CD14-positive monocyte (primary cell): ENCODE measurements at regions not wholly inside any gene's neighbourhood (a gene's known extent, or its start where the extent isn't known, plus 50 kb on each side); places are given as distances from the start of the nearest gene placed in this dataset.

Experiments used
- DNase-seq, 3 donors: peaks; one replicate each; pipeline ENCODE4 v3.0.0-alpha.2; 2011 to 2022
- H2AFZ ChIP-seq: 2 replicates; pipeline ENCODE4 v1.6.0; 2012; ENCODE audit warnings: mild to moderate bottlenecking, low read depth, low read length, inconsistent platforms; ENCODE audit not compliant: insufficient read depth, poor library complexity, severe bottlenecking
- H3K27ac ChIP-seq, 2 donors: 1 replicate in 1 of 2; 2 replicates in 1 of 2; pipeline ENCODE4 v1.5.1; 2012 to 2013; ENCODE audit warnings: low read length in 2 of 2, control low read depth in 1 of 2, inconsistent platforms in 1 of 2, low read depth in 1 of 2, mild to moderate bottlenecking in 1 of 2
- H3K27me3 ChIP-seq, 2 donors: one replicate each; pipeline versions ENCODE4 v1.6.0 to v1.6.1; 2011 to 2013; ENCODE audit warnings: low read length in 2 of 2; ENCODE audit not compliant: control insufficient read depth in 2 of 2, insufficient read depth in 2 of 2
- H3K36me3 ChIP-seq, 2 donors: replicated peaks in 1 of 2; 1 replicate in 1 of 2; 2 replicates in 1 of 2; pipeline versions ENCODE4 v1.5.1 to v1.6.1; 2012 to 2013; ENCODE audit warnings: low read length in 2 of 2, control low read depth in 1 of 2, inconsistent platforms in 1 of 2, mild to moderate bottlenecking in 1 of 2; ENCODE audit not compliant: insufficient read depth in 2 of 2, control insufficient read depth in 1 of 2
- H3K4me1 ChIP-seq, 2 donors: 1 replicate in 1 of 2; 2 replicates in 1 of 2; pipeline versions ENCODE4 v1.5.1 to v1.6.1; 2012 to 2013; ENCODE audit warnings: low read length in 2 of 2, control low read depth in 1 of 2, inconsistent platforms in 1 of 2, mild to moderate bottlenecking in 1 of 2, moderate library complexity in 1 of 2; ENCODE audit not compliant: insufficient read depth in 2 of 2, control insufficient read depth in 1 of 2
- H3K4me2 ChIP-seq: replicated peaks from 2 replicates; pipeline ENCODE3; 2012; ENCODE audit warnings: low read length, moderate library complexity, mild to moderate bottlenecking; ENCODE audit not compliant: poor library complexity, severe bottlenecking; ENCODE audit errors: extremely low read depth
- H3K4me3 ChIP-seq, 3 experiments: fragments of 200-600 bp in 1 of 3; sonication (generic) in 1 of 3; replicated peaks in 1 of 3; 1 replicate in 2 of 3; 2 replicates in 1 of 3; pipeline ENCODE4 v1.5.1; 2011 to 2013; ENCODE audit warnings: low read length in 3 of 3, mild to moderate bottlenecking in 3 of 3, control low read depth in 2 of 3, low read depth in 2 of 3, inconsistent platforms in 1 of 3, moderate library complexity in 1 of 3
- H3K79me2 ChIP-seq: 2 replicates; pipeline ENCODE4 v1.6.0; 2012; ENCODE audit warnings: mild to moderate bottlenecking, control low read depth, inconsistent platforms, low read length, moderate library complexity; ENCODE audit not compliant: insufficient read depth
- H3K9ac ChIP-seq: 2 replicates; pipeline ENCODE4 v1.6.0; 2017; ENCODE audit warnings: low read length, mild to moderate bottlenecking; ENCODE audit not compliant: insufficient read depth, poor library complexity, severe bottlenecking
- H3K9me3 ChIP-seq, 2 donors: replicated peaks in 1 of 2; 1 replicate in 1 of 2; 2 replicates in 1 of 2; pipeline versions ENCODE4 v1.5.1 to v1.6.1; 2012 to 2013; ENCODE audit warnings: low read length in 2 of 2, control low read depth in 1 of 2; ENCODE audit not compliant: control insufficient read depth in 1 of 2, insufficient read depth in 1 of 2
- H4K20me1 ChIP-seq: 2 replicates; pipeline ENCODE4 v1.6.0; 2012; ENCODE audit warnings: mild to moderate bottlenecking, low read length, control low read depth, moderate library complexity; ENCODE audit not compliant: insufficient read depth
- H3K27ac Mint-ChIP-seq, 7 donors: one replicate each; pipeline ENCODE4 v1.8.0; 2020; ENCODE audit warnings: mild to moderate bottlenecking in 7 of 7, mixed read lengths in 7 of 7, moderate library complexity in 6 of 7, inconsistent platforms in 2 of 7
- H3K27me3 Mint-ChIP-seq, 3 donors: one replicate each; pipeline ENCODE4 v1.8.0; 2021 to 2022; ENCODE audit warnings: low read depth in 3 of 3, mild to moderate bottlenecking in 3 of 3, mixed read lengths in 3 of 3, moderate library complexity in 3 of 3, inconsistent platforms in 1 of 3
- H3K36me3 Mint-ChIP-seq, 2 donors: one replicate each; pipeline ENCODE4 v1.8.0; 2020; ENCODE audit warnings: mixed read lengths in 2 of 2, inconsistent platforms in 1 of 2, mild to moderate bottlenecking in 1 of 2
- H3K4me1 Mint-ChIP-seq: one replicate; pipeline ENCODE4 v1.8.0; 2020; ENCODE audit warnings: mild to moderate bottlenecking, mixed read lengths
- H3K4me3 Mint-ChIP-seq, 2 donors: one replicate each; pipeline ENCODE4 v1.8.0; 2020; ENCODE audit warnings: mild to moderate bottlenecking in 2 of 2, mixed read lengths in 2 of 2, moderate library complexity in 1 of 2
- H3K9me3 Mint-ChIP-seq, 7 donors: one replicate each; pipeline ENCODE4 v1.8.0; 2020 to 2022; ENCODE audit warnings: mixed read lengths in 7 of 7, mild to moderate bottlenecking in 6 of 7, moderate library complexity in 6 of 7, inconsistent platforms in 2 of 7
- CTCF ChIP-seq: fragments of 200-600 bp; IDR thresholded peaks from one replicate; pipeline ENCODE4 v1.8.0; 2022; ENCODE audit warnings: antibody characterized with exemption, mild to moderate bottlenecking
- WGBS: methylation state at CpG from one replicate; pipeline ENCODE4 v1.1.5; 2013; ENCODE audit warnings: missing lambda C conversion rate; ENCODE audit not compliant: insufficient coverage; 5-methylcytosine and 5-hydroxymethylcytosine counted together
- intact Hi-C, 2 donors: fragments of 100-400 bp; cut with micrococcal nuclease; formaldehyde crosslinking; loops; one replicate each; pipeline versions ENCODE4 v1.15.0 to v1.15.1; 2023

- H3K4me3 ChIP-seq: no peak overlapping the region
- H3K9ac ChIP-seq: no peak overlapping the region
- H4K20me1 ChIP-seq: no peaks in the 10 kb centered on the region
- no peaks in the 10 kb centered on the region for H3K79me2 ChIP-seq
- H3K36me3 ChIP-seq: no peaks in the 10 kb centered on the region
- no peak for DNase-seq
- no CpG with 5 or more reads among the region's 1 CpG for WGBS
- Mint-ChIP-seq H3K36me3 (no peaks in the 10 kb centered on the region), H3K27me3 (no peaks in the 10 kb centered on the region), H3K9me3 (no peaks in the 10 kb centered on the region), H3K27ac (no peak overlapping the region), H3K4me3 (no peak overlapping the region), H3K4me1 (no peaks in the 10 kb centered on the region)
- no peak for TF ChIP-seq CTCF
- no peaks in the 10 kb centered on the region for H3K9me3 ChIP-seq
- H3K4me2 ChIP-seq: no peak overlapping the region
- H2AFZ ChIP-seq: no peak overlapping the region
- intact Hi-C loops: no loop called here
- H3K27ac ChIP-seq: no peak overlapping the region
- no peaks in the 10 kb centered on the region for H3K4me1 ChIP-seq
- H3K27me3 ChIP-seq: no peaks in the 10 kb centered on the region
Observed at GRCh38 chr3:31378231-31378630, 154.5 kb upstream of the STT3B start.

GRCh38 chr3:31379598-31379997 is 153.1 kb upstream of the STT3B start:
- Histone ChIP-seq H3K36me3 (no peaks in the 10 kb centered on the region), H4K20me1 (no peaks in the 10 kb centered on the region), H3K9me3 (no peaks in the 10 kb centered on the region), H3K4me1 (no peaks in the 10 kb centered on the region), H3K4me3 (no peak overlapping the region), H3K4me2 (no peak overlapping the region), H2AFZ (no peak overlapping the region), H3K9ac (no peak overlapping the region), H3K79me2 (no peaks in the 10 kb centered on the region), H3K27ac (no peak overlapping the region), H3K27me3 (no peaks in the 10 kb centered on the region)
- intact Hi-C loops: no loop called here
- Mint-ChIP-seq H3K27ac (no peak overlapping the region), H3K4me1 (no peaks in the 10 kb centered on the region), H3K36me3 (no peaks in the 10 kb centered on the region), H3K4me3 (no peak overlapping the region), H3K9me3 (no peaks in the 10 kb centered on the region), H3K27me3 (no peaks in the 10 kb centered on the region)
- no peak for TF ChIP-seq CTCF
- WGBS: 100% methylated on average over 1 of the region's 2 CpGs
- no peak for DNase-seq
